ENCODE measurements at regions not wholly inside any gene's neighbourhood (a gene's known extent, or its start where the extent isn't known, plus 50 kb on each side); places are given as distances from the start of the nearest gene placed in this dataset.

- Histone ChIP-seq H3K4me2 (no peak overlapping the region), H3K27me3 (ENCODE audit: insufficient read depth, low read depth) (peaks cover 90% of the 10 kb centered on the region), H2AFZ (ENCODE audit: low read depth) (no peak overlapping the region), H3K4me3 (IDR thresholded peaks at IDR 0.05; ENCODE audit: insufficient read depth, low read depth, low read length) (no peak overlapping the region), H3K79me2 (ENCODE audit: insufficient read depth, low read depth) (no peaks in the 10 kb centered on the region), H4K20me1 (ENCODE audit: insufficient read depth) (no peaks in the 10 kb centered on the region), H3K4me1 (ENCODE audit: low read depth, poor library complexity, severe bottlenecking) (no peaks in the 10 kb centered on the region), H3K36me3 (ENCODE audit: insufficient read depth) (no peaks in the 10 kb centered on the region), H3K9ac (no peak overlapping the region), H3K27ac (no peak overlapping the region)
- TF ChIP-seq CTCF (conservative IDR thresholded peaks at IDR 0.05; ENCODE audit: low read depth, low read length): no peak
These were observed 120.2 kb downstream of the METRNL start for GRCh38 chr17:83199500-83200201.

- H2AFZ ChIP-seq (ENCODE audit: low read depth): no peak overlapping the region
- H3K4me2 ChIP-seq: no peak overlapping the region
- H3K36me3 ChIP-seq (ENCODE audit: insufficient read depth): no peaks in the 10 kb centered on the region
- H3K79me2 ChIP-seq (ENCODE audit: insufficient read depth, low read depth): no peaks in the 10 kb centered on the region
- no peak overlapping the region for H3K27ac ChIP-seq
- TF ChIP-seq CTCF (conservative IDR thresholded peaks at IDR 0.05; ENCODE audit: low read depth, low read length): no peak
- no peak overlapping the region for H3K4me3 ChIP-seq (IDR thresholded peaks at IDR 0.05; ENCODE audit: insufficient read depth, low read depth, low read length)
- no peaks in the 10 kb centered on the region for H4K20me1 ChIP-seq (ENCODE audit: insufficient read depth)
- H3K27me3 ChIP-seq (ENCODE audit: insufficient read depth, low read depth): peaks cover 84% of the 10 kb centered on the region
- no peak overlapping the region for H3K9ac ChIP-seq
- H3K4me1 ChIP-seq (ENCODE audit: low read depth, poor library complexity, severe bottlenecking): no peaks in the 10 kb centered on the region
These were observed 120.9 kb downstream of the METRNL start for GRCh38 chr17:83200231-83200699.

- no peaks in the 10 kb centered on the region for H3K4me1 ChIP-seq (ENCODE audit: low read depth, poor library complexity, severe bottlenecking)
- no peaks in the 10 kb centered on the region for H3K36me3 ChIP-seq (ENCODE audit: insufficient read depth)
- no peak overlapping the region for H2AFZ ChIP-seq (ENCODE audit: low read depth)
- TF ChIP-seq CTCF (conservative IDR thresholded peaks at IDR 0.05; ENCODE audit: low read depth, low read length): no peak
- no peaks in the 10 kb centered on the region for H3K79me2 ChIP-seq (ENCODE audit: insufficient read depth, low read depth)
- H4K20me1 ChIP-seq (ENCODE audit: insufficient read depth): no peaks in the 10 kb centered on the region
- H3K27ac ChIP-seq: no peak overlapping the region
- no peak overlapping the region for H3K9ac ChIP-seq
- H3K4me2 ChIP-seq: no peak overlapping the region
- no peak overlapping the region for H3K4me3 ChIP-seq (IDR thresholded peaks at IDR 0.05; ENCODE audit: insufficient read depth, low read depth, low read length)
- H3K27me3 ChIP-seq (ENCODE audit: insufficient read depth, low read depth): peaks cover 79% of the 10 kb centered on the region
These were observed 121.3 kb downstream of the METRNL start for GRCh38 chr17:83200751-83201150.

GRCh38 chr17:83201206-83202001 lies 122.0 kb downstream of the METRNL start:
- Histone ChIP-seq H3K27ac (no peak overlapping the region), H3K4me1 (ENCODE audit: low read depth, poor library complexity, severe bottlenecking) (no peaks in the 10 kb centered on the region), H3K79me2 (ENCODE audit: insufficient read depth, low read depth) (no peaks in the 10 kb centered on the region), H3K36me3 (ENCODE audit: insufficient read depth) (no peaks in the 10 kb centered on the region), H2AFZ (ENCODE audit: low read depth) (no peak overlapping the region), H3K9ac (no peak overlapping the region), H4K20me1 (ENCODE audit: insufficient read depth) (no peaks in the 10 kb centered on the region), H3K4me2 (no peak overlapping the region), H3K27me3 (ENCODE audit: insufficient read depth, low read depth) (peaks cover 73% of the 10 kb centered on the region), H3K4me3 (IDR thresholded peaks at IDR 0.05; ENCODE audit: insufficient read depth, low read depth, low read length) (no peak overlapping the region)
- no peak for TF ChIP-seq CTCF (conservative IDR thresholded peaks at IDR 0.05; ENCODE audit: low read depth, low read length)
